ENCODE measurements at regions not wholly inside any gene's neighbourhood (a gene's known extent, or its start where the extent isn't known, plus 50 kb on each side); places are given as distances from the start of the nearest gene placed in this dataset.

GRCh38 chr20:22420116-22420598 lies 164.2 kb downstream of the FOXA2 start:
- no peaks in the 10 kb centered on the region for H3K79me2 ChIP-seq
- no peak overlapping the region for H3K27ac ChIP-seq
- H3K36me3 ChIP-seq (ENCODE audit: control insufficient read depth, insufficient read depth, low read length): no peaks in the 10 kb centered on the region
- H3K4me1 ChIP-seq: peaks cover 4% of the 10 kb centered on the region
- no peak for TF ChIP-seq CTCF (IDR thresholded peaks at IDR 0.05)
- H3K4me2 ChIP-seq (ENCODE audit: low read length): no peak overlapping the region
- H3K9me3 ChIP-seq (ENCODE audit: control insufficient read depth, low read length): no peaks in the 10 kb centered on the region
- no peak overlapping the region for H3K9ac ChIP-seq
- no peaks in the 10 kb centered on the region for H3K27me3 ChIP-seq (ENCODE audit: control insufficient read depth, insufficient read depth, low read length)
- H3K4me3 ChIP-seq (ENCODE audit: low read depth, low read length): no peak overlapping the region
- no peak overlapping the region for H2AFZ ChIP-seq

- Histone ChIP-seq H3K79me2 (no peaks in the 10 kb centered on the region), H3K4me1 (peaks cover 3% of the 10 kb centered on the region), H3K9me3 (ENCODE audit: control insufficient read depth, low read length) (no peaks in the 10 kb centered on the region), H3K9ac (no peak overlapping the region), H3K36me3 (ENCODE audit: control insufficient read depth, insufficient read depth, low read length) (no peaks in the 10 kb centered on the region), H3K4me2 (ENCODE audit: low read length) (no peak overlapping the region), H3K4me3 (ENCODE audit: low read depth, low read length) (no peak overlapping the region), H3K27me3 (ENCODE audit: control insufficient read depth, insufficient read depth, low read length) (no peaks in the 10 kb centered on the region), H2AFZ (no peak overlapping the region), H3K27ac (no peak overlapping the region)
- no peak for TF ChIP-seq CTCF (IDR thresholded peaks at IDR 0.05)
These were observed 165.6 kb downstream of the FOXA2 start for GRCh38 chr20:22418738-22419137.

GRCh38 chr20:22414305-22414742 lies 170.0 kb downstream of the FOXA2 start:
- H3K9ac ChIP-seq: no peak overlapping the region
- H3K4me2 ChIP-seq (ENCODE audit: low read length): no peak overlapping the region
- H3K4me1 ChIP-seq: no peaks in the 10 kb centered on the region
- H3K4me3 ChIP-seq (ENCODE audit: low read depth, low read length): no peak overlapping the region
- no peaks in the 10 kb centered on the region for H3K36me3 ChIP-seq (ENCODE audit: control insufficient read depth, insufficient read depth, low read length)
- H3K79me2 ChIP-seq: no peaks in the 10 kb centered on the region
- no peaks in the 10 kb centered on the region for H3K27me3 ChIP-seq (ENCODE audit: control insufficient read depth, insufficient read depth, low read length)
- no peak overlapping the region for H3K27ac ChIP-seq
- H3K9me3 ChIP-seq (ENCODE audit: control insufficient read depth, low read length): no peaks in the 10 kb centered on the region
- H2AFZ ChIP-seq: no peak overlapping the region
- no peak for TF ChIP-seq CTCF (IDR thresholded peaks at IDR 0.05)

GRCh38 chr20:22412977-22413868 lies 171.1 kb downstream of the FOXA2 start:
- no peak for TF ChIP-seq CTCF (IDR thresholded peaks at IDR 0.05)
- H3K4me3 ChIP-seq (ENCODE audit: low read depth, low read length): no peak overlapping the region
- H3K9ac ChIP-seq: no peak overlapping the region
- no peaks in the 10 kb centered on the region for H3K27me3 ChIP-seq (ENCODE audit: control insufficient read depth, insufficient read depth, low read length)
- no peaks in the 10 kb centered on the region for H3K36me3 ChIP-seq (ENCODE audit: control insufficient read depth, insufficient read depth, low read length)
- H3K79me2 ChIP-seq: no peaks in the 10 kb centered on the region
- H3K4me2 ChIP-seq (ENCODE audit: low read length): no peak overlapping the region
- no peak overlapping the region for H3K27ac ChIP-seq
- H3K9me3 ChIP-seq (ENCODE audit: control insufficient read depth, low read length): no peaks in the 10 kb centered on the region
- H3K4me1 ChIP-seq: no peaks in the 10 kb centered on the region
- H2AFZ ChIP-seq: no peak overlapping the region

Measured in parathyroid adenoma (tissue), 2 donors.